Mesenchymal stem cell (in vitro differentiated cells and primary cell): ENCODE measurements at regions not wholly inside any gene's neighbourhood (a gene's known extent, or its start where the extent isn't known, plus 50 kb on each side); places are given as distances from the start of the nearest gene placed in this dataset.

Source experiments
- DNase-seq: peaks from one replicate; pipeline ENCODE4 v3.0.0-alpha.2; 2013
- H2AFZ ChIP-seq: one replicate; pipeline ENCODE4 v1.6.1; 2013; ENCODE audit warnings: low read depth, mild to moderate bottlenecking, control low read depth, inconsistent platforms, low read length, moderate library complexity
- H2AK5ac ChIP-seq: 2 replicates; pipeline ENCODE4 v1.6.1; 2013; ENCODE audit warnings: low read length, moderate library complexity, mild to moderate bottlenecking, inconsistent platforms; ENCODE audit not compliant: severe bottlenecking
- H2BK120ac ChIP-seq: one replicate; pipeline ENCODE4 v1.6.1; 2013; ENCODE audit warnings: low read depth, mild to moderate bottlenecking, inconsistent platforms, low read length, moderate library complexity
- H2BK12ac ChIP-seq, 2 experiments: one replicate each; pipeline ENCODE4 v1.6.1; 2013; ENCODE audit warnings: inconsistent platforms in 2 of 2, low read length in 2 of 2, mild to moderate bottlenecking in 2 of 2, moderate library complexity in 2 of 2, control low read depth in 1 of 2
- H2BK15ac ChIP-seq: one replicate; pipeline ENCODE4 v1.6.1; 2013; ENCODE audit warnings: mild to moderate bottlenecking, low read depth, inconsistent platforms; ENCODE audit not compliant: poor library complexity, severe bottlenecking
- H2BK5ac ChIP-seq: 2 replicates; pipeline ENCODE4 v1.6.1; 2013; ENCODE audit warnings: low read depth, mild to moderate bottlenecking, low read length, control low read depth, inconsistent platforms; ENCODE audit not compliant: poor library complexity, severe bottlenecking
- H3K14ac ChIP-seq, 2 experiments: one replicate each; pipeline ENCODE4 v1.6.1; 2013; ENCODE audit warnings: inconsistent platforms in 2 of 2, low read length in 2 of 2, control low read depth in 1 of 2, mild to moderate bottlenecking in 1 of 2, moderate library complexity in 1 of 2
- H3K18ac ChIP-seq, 2 experiments: one replicate each; pipeline ENCODE4 v1.6.1; 2013; ENCODE audit warnings: inconsistent platforms in 2 of 2, low read length in 2 of 2, control low read depth in 1 of 2, low read depth in 1 of 2, mild to moderate bottlenecking in 1 of 2
- H3K23ac ChIP-seq, 2 experiments: one replicate each; pipeline ENCODE4 v1.6.1; 2013; ENCODE audit warnings: inconsistent platforms in 2 of 2, low read length in 2 of 2, mild to moderate bottlenecking in 2 of 2, moderate library complexity in 2 of 2, control low read depth in 1 of 2
- H3K27ac ChIP-seq: 2 replicates; pipeline ENCODE4 v1.5.1; 2013; ENCODE audit warnings: mild to moderate bottlenecking, moderate library complexity, low read length, control low read depth, inconsistent platforms; ENCODE audit not compliant: poor library complexity, severe bottlenecking
- H3K27me3 ChIP-seq, 2 experiments: 2 replicates each; pipeline versions ENCODE4 v1.6.1 to v1.7.0; 2013; ENCODE audit warnings: low read length in 2 of 2, mild to moderate bottlenecking in 2 of 2, moderate library complexity in 2 of 2, control low read depth in 1 of 2, inconsistent platforms in 1 of 2; ENCODE audit not compliant: control insufficient read depth in 1 of 2, insufficient read depth in 1 of 2
- H3K36me3 ChIP-seq, 2 experiments: 2 replicates each; pipeline versions ENCODE4 v1.6.1 to v1.7.0; 2013; ENCODE audit warnings: low read length in 2 of 2, control low read depth in 1 of 2, inconsistent platforms in 1 of 2, low read depth in 1 of 2, mild to moderate bottlenecking in 1 of 2; ENCODE audit not compliant: insufficient read depth in 2 of 2, control insufficient read depth in 1 of 2
- H3K4ac ChIP-seq, 2 experiments: one replicate each; pipeline ENCODE4 v1.6.1; 2013; ENCODE audit warnings: inconsistent platforms in 2 of 2, low read length in 2 of 2, mild to moderate bottlenecking in 2 of 2, moderate library complexity in 2 of 2, control low read depth in 1 of 2, low read depth in 1 of 2
- H3K4me1 ChIP-seq: 2 replicates; pipeline ENCODE4 v1.6.1; 2013; ENCODE audit warnings: low read depth, low read length, control low read depth; ENCODE audit not compliant: control insufficient read depth, insufficient read depth
- H3K4me2 ChIP-seq: 2 replicates; pipeline ENCODE4 v1.6.1; 2013; ENCODE audit warnings: low read length, mild to moderate bottlenecking, inconsistent platforms; ENCODE audit not compliant: poor library complexity, severe bottlenecking
- H3K4me3 ChIP-seq, 2 experiments: 2 replicates each; pipeline versions ENCODE4 v1.5.1 to v1.7.0; 2013; ENCODE audit warnings: low read length in 2 of 2, mild to moderate bottlenecking in 2 of 2, control low read depth in 1 of 2, low read depth in 1 of 2; ENCODE audit not compliant: insufficient read depth in 1 of 2
- H3K79me1 ChIP-seq: replicated peaks from 2 replicates; pipeline ENCODE4 v1.6.1; 2013; ENCODE audit warnings: mild to moderate bottlenecking, control low read depth, low read length, inconsistent platforms; ENCODE audit not compliant: poor library complexity, severe bottlenecking
- H3K9ac ChIP-seq: 2 replicates; pipeline ENCODE4 v1.7.0; 2013; ENCODE audit warnings: mild to moderate bottlenecking, low read length, moderate library complexity
- H3K9me3 ChIP-seq: 2 replicates; pipeline ENCODE4 v1.7.0; 2013; ENCODE audit warnings: mild to moderate bottlenecking, low read length; ENCODE audit not compliant: control insufficient read depth
- H4K8ac ChIP-seq: one replicate; pipeline ENCODE4 v1.6.1; 2013; ENCODE audit warnings: inconsistent platforms, mild to moderate bottlenecking, low read length, moderate library complexity
- H4K91ac ChIP-seq: one replicate; pipeline ENCODE4 v1.6.1; 2013; ENCODE audit warnings: mild to moderate bottlenecking, low read length, inconsistent platforms
- WGBS: methylation state at CpG from one replicate; pipeline ENCODE4 v1.1.7; 2013; ENCODE audit warnings: mixed read lengths; 5-methylcytosine and 5-hydroxymethylcytosine counted together

GRCh38 chr5:74116984-74117383 lies 491.0 kb downstream of the ARHGEF28 start:
- H3K4me2 ChIP-seq: no peak overlapping the region
- DNase-seq: no peak
- no peak overlapping the region for H2BK120ac ChIP-seq
- no peak overlapping the region for H2AK5ac ChIP-seq
- no peak overlapping the region for H2AFZ ChIP-seq
- H2BK5ac ChIP-seq: no peak overlapping the region
- H3K27ac ChIP-seq: no peak overlapping the region
- no peaks in the 10 kb centered on the region for H3K27me3 ChIP-seq
- no peak overlapping the region for H2BK12ac ChIP-seq
- H3K9ac ChIP-seq: no peak overlapping the region
- no peaks in the 10 kb centered on the region for H3K36me3 ChIP-seq
- no peak overlapping the region for H3K4ac ChIP-seq
- H4K91ac ChIP-seq: no peak overlapping the region
- no peak overlapping the region for H3K14ac ChIP-seq
- no peaks in the 10 kb centered on the region for H3K79me1 ChIP-seq
- no peak overlapping the region for H3K18ac ChIP-seq
- 42% methylated on average over 2 of the region's 3 CpGs for WGBS
- no peak overlapping the region for H4K8ac ChIP-seq
- peaks cover 1% of the 10 kb centered on the region for H3K4me1 ChIP-seq
- H2BK15ac ChIP-seq: no peak overlapping the region
- peaks cover 4% of the 10 kb centered on the region for H3K9me3 ChIP-seq
- H3K23ac ChIP-seq: no peak overlapping the region
- H3K4me3 ChIP-seq: no peak overlapping the region

DNA sequence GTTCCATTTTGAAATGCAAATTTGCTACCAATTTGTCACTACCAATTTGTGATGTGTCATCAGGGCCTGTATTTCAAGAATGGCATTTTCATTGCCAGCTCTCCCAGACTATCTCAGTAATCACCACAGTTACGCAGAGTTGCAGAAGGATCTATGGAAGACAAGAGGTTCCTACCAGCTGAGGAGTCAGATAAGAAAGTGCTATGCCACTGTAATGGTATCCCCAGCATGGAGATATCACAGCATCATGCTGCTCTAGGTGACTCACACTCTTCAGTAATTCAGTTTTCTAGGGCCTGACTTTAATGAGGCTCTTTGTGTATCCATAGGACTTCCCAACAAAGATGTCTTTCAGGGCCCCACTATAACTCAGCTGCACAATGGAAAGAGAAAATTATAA lies 490.3 kb downstream of the ARHGEF28 start:
- H2BK5ac ChIP-seq: no peak overlapping the region
- 92% methylated on average over 1 of the region's 1 CpG for WGBS
- H3K23ac ChIP-seq: no peak overlapping the region
- H3K4ac ChIP-seq: no peak overlapping the region
- no peaks in the 10 kb centered on the region for H3K27me3 ChIP-seq
- H3K4me1 ChIP-seq: peaks cover 1% of the 10 kb centered on the region
- no peak overlapping the region for H3K18ac ChIP-seq
- no peaks in the 10 kb centered on the region for H3K36me3 ChIP-seq
- H4K8ac ChIP-seq: no peak overlapping the region
- H3K9ac ChIP-seq: no peak overlapping the region
- H2BK12ac ChIP-seq: no peak overlapping the region
- H2BK120ac ChIP-seq: no peak overlapping the region
- no peak overlapping the region for H3K4me2 ChIP-seq
- no peak overlapping the region for H3K27ac ChIP-seq
- H3K14ac ChIP-seq: no peak overlapping the region
- H3K9me3 ChIP-seq: peaks cover 4% of the 10 kb centered on the region
- H2AFZ ChIP-seq: no peak overlapping the region
- no peak for DNase-seq
- no peak overlapping the region for H2BK15ac ChIP-seq
- no peak overlapping the region for H2AK5ac ChIP-seq
- no peak overlapping the region for H4K91ac ChIP-seq
- H3K79me1 ChIP-seq: no peaks in the 10 kb centered on the region
- no peak overlapping the region for H3K4me3 ChIP-seq

DNA sequence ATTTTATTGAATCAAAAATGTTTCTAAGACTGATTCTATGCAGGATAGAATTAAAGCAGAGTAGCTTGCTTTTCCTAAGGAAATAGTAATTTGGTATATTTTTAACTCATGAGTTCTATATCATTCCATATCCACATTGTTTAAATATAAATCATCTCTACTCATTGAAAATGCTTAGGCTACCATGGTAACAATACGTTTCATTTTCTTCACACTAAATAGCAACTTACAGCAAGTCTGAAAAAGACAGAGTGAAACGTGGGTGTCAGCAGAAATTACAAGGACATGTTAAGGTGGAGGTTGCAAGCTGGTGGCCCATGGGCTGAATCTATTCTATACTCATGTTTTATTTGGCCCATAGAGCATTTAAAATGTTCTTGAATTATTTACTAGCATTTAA lies 487.9 kb downstream of the ARHGEF28 start:
- H3K9me3 ChIP-seq: no peaks in the 10 kb centered on the region
- no peak overlapping the region for H2AK5ac ChIP-seq
- no peak overlapping the region for H2BK5ac ChIP-seq
- H3K4ac ChIP-seq: no peak overlapping the region
- H2BK12ac ChIP-seq: no peak overlapping the region
- no peak overlapping the region for H3K4me3 ChIP-seq
- H3K4me2 ChIP-seq: no peak overlapping the region
- H2AFZ ChIP-seq: no peak overlapping the region
- peaks cover 1% of the 10 kb centered on the region for H3K4me1 ChIP-seq
- H3K18ac ChIP-seq: no peak overlapping the region
- H3K27me3 ChIP-seq: no peaks in the 10 kb centered on the region
- no peak overlapping the region for H3K14ac ChIP-seq
- no peak overlapping the region for H3K9ac ChIP-seq
- no peak overlapping the region for H3K27ac ChIP-seq
- no peak overlapping the region for H2BK15ac ChIP-seq
- H3K36me3 ChIP-seq: no peaks in the 10 kb centered on the region
- no peak overlapping the region for H4K8ac ChIP-seq
- no CpG with 5 or more reads among the region's 2 CpGs for WGBS
- no peak for DNase-seq
- no peak overlapping the region for H3K23ac ChIP-seq
- H2BK120ac ChIP-seq: no peak overlapping the region
- H4K91ac ChIP-seq: no peak overlapping the region
- H3K79me1 ChIP-seq: no peaks in the 10 kb centered on the region

- H3K14ac ChIP-seq: no peak overlapping the region
- DNase-seq: no peak
- no peak overlapping the region for H3K4me3 ChIP-seq
- no peak overlapping the region for H2AFZ ChIP-seq
- H3K4me1 ChIP-seq: peaks cover 1% of the 10 kb centered on the region
- no peak overlapping the region for H3K4me2 ChIP-seq
- H4K8ac ChIP-seq: no peak overlapping the region
- no peaks in the 10 kb centered on the region for H3K36me3 ChIP-seq
- H3K18ac ChIP-seq: no peak overlapping the region
- no peak overlapping the region for H3K27ac ChIP-seq
- H2BK15ac ChIP-seq: no peak overlapping the region
- no peak overlapping the region for H2AK5ac ChIP-seq
- H3K79me1 ChIP-seq: no peaks in the 10 kb centered on the region
- H2BK12ac ChIP-seq: no peak overlapping the region
- H2BK120ac ChIP-seq: no peak overlapping the region
- no peak overlapping the region for H4K91ac ChIP-seq
- no peaks in the 10 kb centered on the region for H3K27me3 ChIP-seq
- no peak overlapping the region for H3K23ac ChIP-seq
- H3K4ac ChIP-seq: no peak overlapping the region
- no peak overlapping the region for H2BK5ac ChIP-seq
- WGBS: 67% methylated on average over 1 of the region's 1 CpG
- H3K9me3 ChIP-seq: no peaks in the 10 kb centered on the region
- H3K9ac ChIP-seq: no peak overlapping the region
Measured at GRCh38 chr5:74113196-74113540, 487.2 kb downstream of the ARHGEF28 start.
